K562 (cell line): ENCODE measurements at regions not wholly inside any gene's neighbourhood (a gene's known extent, or its start where the extent isn't known, plus 50 kb on each side); places are given as distances from the start of the nearest gene placed in this dataset.

ENCODE experiments used
- CBFA2T3 ChIP-seq: fragments of 450-650 bp; IDR thresholded peaks from 2 replicates; pipeline ENCODE4 v1.6.1; 2017
- ZBTB40 ChIP-seq, 2 experiments: fragments of 450-650 bp in 1 of 2; sonication (generic) in 1 of 2; formaldehyde crosslinking in 1 of 2; IDR thresholded peaks; 2 replicates each; pipeline versions ENCODE4 v1.7.1 to v1.9.0; 2016 to 2022; ENCODE audit warnings: inconsistent platforms in 1 of 2, mild to moderate bottlenecking in 1 of 2, missing genetic modification reagents in 1 of 2
- ZNF121 ChIP-seq: sonication (generic); formaldehyde crosslinking; conservative IDR thresholded peaks from 2 replicates; pipeline ENCODE4 v1.8.0; 2022; ENCODE audit warnings: missing genetic modification reagents
- ZNF23 ChIP-seq: fragments of 250-450 bp; sonication (Bioruptor Pico); IDR thresholded peaks from 2 replicates; pipeline ENCODE4 v1.4.0; 2020; ENCODE audit warnings: mild to moderate bottlenecking

GRCh38 chr2:117737846-117738245 lies 76.6 kb upstream of the DDX18 start (continued):
- no peak for TF ChIP-seq ZBTB40 (IDR thresholded peaks at IDR 0.05)
- TF ChIP-seq ZBTB40 (CRISPR knock-in tag; IDR thresholded peaks at IDR 0.05) = no peak
- TF ChIP-seq ZNF23 (CRISPR knock-in tag) = no peak
- TF ChIP-seq CBFA2T3 = no peak
- no peak for TF ChIP-seq ZNF121
- TF ChIP-seq, all 486 proteins: peak for 0
